Neural cell (in vitro differentiated cells): ENCODE measurements at regions not wholly inside any gene's neighbourhood (a gene's known extent, or its start where the extent isn't known, plus 50 kb on each side); places are given as distances from the start of the nearest gene placed in this dataset.

Experiments used
- CTCF ChIP-seq: fragments of 450-650 bp; IDR thresholded peaks from 2 replicates; pipeline ENCODE4 v1.5.1; 2014; ENCODE audit warnings: antibody characterized with exemption, mild to moderate bottlenecking, moderate library complexity; ENCODE audit not compliant: poor library complexity, severe bottlenecking
- EP300 ChIP-seq: fragments of 450-650 bp; conservative IDR thresholded peaks from 2 replicates; pipeline ENCODE4 v1.6.1; 2014; ENCODE audit warnings: antibody characterized with exemption, mild to moderate bottlenecking, moderate library complexity; ENCODE audit not compliant: poor library complexity, severe bottlenecking
- EZH2 ChIP-seq: fragments of 200-600, 300-800 bp; shearing (Covaris generic), sonication (generic); IDR thresholded peaks from 2 replicates; pipeline ENCODE4 v1.6.1; 2014; ENCODE audit warnings: antibody characterized with exemption, low read length, borderline replicate concordance, mild to moderate bottlenecking; ENCODE audit not compliant: insufficient read depth, poor library complexity, severe bottlenecking
- MXI1 ChIP-seq: fragments of 450-650 bp; conservative IDR thresholded peaks from 2 replicates; pipeline ENCODE4 v1.6.1; 2014; ENCODE audit warnings: antibody characterized with exemption, mild to moderate bottlenecking; ENCODE audit not compliant: poor library complexity, severe bottlenecking
- POLR2AphosphoS5 ChIP-seq: IDR thresholded peaks from 2 replicates; pipeline ENCODE4 v1.6.1; 2012
- RAD21 ChIP-seq: fragments of 450-650 bp; conservative IDR thresholded peaks from 2 replicates; pipeline ENCODE4 v1.6.1; 2014; ENCODE audit warnings: antibody characterized with exemption, mild to moderate bottlenecking, moderate library complexity
- REST ChIP-seq: IDR thresholded peaks from 2 replicates; pipeline ENCODE4 v1.6.1; 2012; ENCODE audit warnings: borderline replicate concordance
- SMC3 ChIP-seq: fragments of 450-650 bp; conservative IDR thresholded peaks from 2 replicates; pipeline ENCODE4 v1.6.1; 2014; ENCODE audit warnings: antibody characterized with exemption, mild to moderate bottlenecking, moderate library complexity; ENCODE audit not compliant: poor library complexity
- TAF1 ChIP-seq: IDR thresholded peaks from 2 replicates; pipeline ENCODE4 v1.6.1; 2012; ENCODE audit warnings: low read depth

- TF ChIP-seq POLR2AphosphoS5 (no peak), RAD21 (no peak), EP300 (no peak), CTCF (no peak), REST (no peak), TAF1 (no peak), SMC3 (no peak), EZH2 (no peak), MXI1 (no peak)
These were observed 123.5 kb downstream of the MAP3K7 start for GRCh38 chr6:90463359-90463758.
